ENCODE measurements at regions not wholly inside any gene's neighbourhood (a gene's known extent, or its start where the extent isn't known, plus 50 kb on each side); places are given as distances from the start of the nearest gene placed in this dataset.

GRCh38 chr22:49027368-49027670 lies 800.4 kb downstream of the BRD1 start:
- TF ChIP-seq, protein P1, sequence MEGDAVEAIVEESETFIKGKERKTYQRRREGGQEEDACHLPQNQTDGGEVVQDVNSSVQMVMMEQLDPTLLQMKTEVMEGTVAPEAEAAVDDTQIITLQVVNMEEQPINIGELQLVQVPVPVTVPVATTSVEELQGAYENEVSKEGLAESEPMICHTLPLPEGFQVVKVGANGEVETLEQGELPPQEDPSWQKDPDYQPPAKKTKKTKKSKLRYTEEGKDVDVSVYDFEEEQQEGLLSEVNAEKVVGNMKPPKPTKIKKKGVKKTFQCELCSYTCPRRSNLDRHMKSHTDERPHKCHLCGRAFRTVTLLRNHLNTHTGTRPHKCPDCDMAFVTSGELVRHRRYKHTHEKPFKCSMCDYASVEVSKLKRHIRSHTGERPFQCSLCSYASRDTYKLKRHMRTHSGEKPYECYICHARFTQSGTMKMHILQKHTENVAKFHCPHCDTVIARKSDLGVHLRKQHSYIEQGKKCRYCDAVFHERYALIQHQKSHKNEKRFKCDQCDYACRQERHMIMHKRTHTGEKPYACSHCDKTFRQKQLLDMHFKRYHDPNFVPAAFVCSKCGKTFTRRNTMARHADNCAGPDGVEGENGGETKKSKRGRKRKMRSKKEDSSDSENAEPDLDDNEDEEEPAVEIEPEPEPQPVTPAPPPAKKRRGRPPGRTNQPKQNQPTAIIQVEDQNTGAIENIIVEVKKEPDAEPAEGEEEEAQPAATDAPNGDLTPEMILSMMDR (IDR thresholded peaks at IDR 0.05; ENCODE audit: low read depth, low read length, poor library complexity, severe bottlenecking): no peak
- no peak for TF ChIP-seq EZH2phosphoT487 (IDR thresholded peaks at IDR 0.05; ENCODE audit: borderline replicate concordance, low read length)
